Endothelial cell of umbilical vein (primary cell): ENCODE measurements at regions not wholly inside any gene's neighbourhood (a gene's known extent, or its start where the extent isn't known, plus 50 kb on each side); places are given as distances from the start of the nearest gene placed in this dataset.

Experiments
- BruUV-seq: library from RNA; stranded (reverse); fragments of 400-500 nt; replicated peaks from 2 replicates; lab custom pipeline; 2021; lab: Mats Ljungman, UMichigan
- CTCF ChIA-PET: fragments of 300-600, 350-600 bp; sonication (Branson Sonifier 250); formaldehyde crosslinking; loops from one replicate; lab custom pipeline; 2021; ENCODE audit warnings: antibody characterized with exemption, inconsistent platforms; lab: Charles Lee
- POLR2A ChIA-PET: fragments of 300-600, 350-600 bp; sonication (Branson Sonifier 250); formaldehyde crosslinking; loops from one replicate; lab custom pipeline; 2021; ENCODE audit warnings: antibody characterized with exemption, inconsistent platforms; lab: Charles Lee
- DNase-seq: peaks from one replicate; pipeline ENCODE4 v3.0.0-alpha.2; 2011; ENCODE audit warnings: low read depth, low spot score
- FAIRE-seq: peaks from 2 replicates; lab custom pipeline; 2011; peaks lifted over from hg19 to GRCh38; lab: Jason Lieb, UNC
- H2AFZ ChIP-seq: 2 replicates; pipeline ENCODE4 v1.6.0; 2012; ENCODE audit warnings: low read depth, low read length, control low read depth, inconsistent platforms
- H3K27ac ChIP-seq: 2 replicates; pipeline ENCODE4 v1.5.1; 2011; ENCODE audit warnings: low read depth, mild to moderate bottlenecking, control low read depth, low read length, moderate library complexity; ENCODE audit not compliant: insufficient read depth
- H3K27me3 ChIP-seq, 2 experiments: 2 replicates each; pipeline versions ENCODE4 v1.6.0 to v1.6.1; 2011; ENCODE audit warnings: low read length in 2 of 2, mixed read lengths in 1 of 2; ENCODE audit not compliant: control insufficient read depth in 2 of 2, insufficient read depth in 2 of 2
- H3K36me3 ChIP-seq, 2 experiments: 2 replicates in 1 of 2; 3 replicates in 1 of 2; pipeline ENCODE4 v1.5.1; 2011; ENCODE audit warnings: low read length in 2 of 2, mild to moderate bottlenecking in 1 of 2, moderate library complexity in 1 of 2; ENCODE audit not compliant: control insufficient read depth in 2 of 2, insufficient read depth in 2 of 2; ENCODE audit errors: extremely low read depth in 1 of 2
- H3K4me1 ChIP-seq: 3 replicates; pipeline ENCODE4 v1.5.1; 2011; ENCODE audit warnings: mild to moderate bottlenecking, low read length; ENCODE audit not compliant: control insufficient read depth, insufficient read depth; ENCODE audit errors: extremely low read depth
- H3K4me2 ChIP-seq: 2 replicates; pipeline ENCODE4 v1.6.1; 2011; ENCODE audit warnings: low read length, control low read depth, mixed read lengths; ENCODE audit not compliant: insufficient read depth
- H3K4me3 ChIP-seq, 3 experiments: fragments of 200-600 bp in 1 of 3; sonication (generic), shearing (Covaris generic) in 1 of 3; replicated peaks in 1 of 3; 2 replicates each; pipeline ENCODE4 v1.5.1; 2011 to 2016; ENCODE audit warnings: control low read depth in 3 of 3, low read length in 3 of 3, mild to moderate bottlenecking in 2 of 3, inconsistent platforms in 1 of 3, low read depth in 1 of 3, moderate library complexity in 1 of 3; ENCODE audit not compliant: insufficient read depth in 1 of 3
- H3K79me2 ChIP-seq: 2 replicates; pipeline ENCODE4 v1.6.0; 2012; ENCODE audit warnings: low read length, inconsistent platforms; ENCODE audit not compliant: control insufficient read depth, insufficient read depth
- H3K9ac ChIP-seq: replicated peaks from 2 replicates; pipeline ENCODE3; 2011; ENCODE audit warnings: low read length, control low read depth; ENCODE audit not compliant: insufficient read depth; ENCODE audit errors: extremely low read depth
- H3K9me1 ChIP-seq: replicated peaks from 3 replicates; pipeline ENCODE4 v1.6.0; 2011; ENCODE audit warnings: mild to moderate bottlenecking, low read length; ENCODE audit not compliant: control insufficient read depth, insufficient read depth; ENCODE audit errors: extremely low read depth
- H3K9me3 ChIP-seq: replicated peaks from 2 replicates; pipeline ENCODE4 v1.5.1; 2012; ENCODE audit warnings: low read length, inconsistent platforms; ENCODE audit not compliant: control insufficient read depth, insufficient read depth
- H4K20me1 ChIP-seq: replicated peaks from 2 replicates; pipeline ENCODE3; 2011; ENCODE audit warnings: mild to moderate bottlenecking, low read length; ENCODE audit not compliant: control insufficient read depth, insufficient read depth; ENCODE audit errors: extremely low read depth
- EZH2 ChIP-seq: IDR thresholded peaks from 2 replicates; pipeline ENCODE4 v1.6.1; 2012; ENCODE audit warnings: borderline replicate concordance, low read depth, mild to moderate bottlenecking, moderate library complexity, low read length, inconsistent platforms; ENCODE audit not compliant: severe bottlenecking
- FOS ChIP-seq: IDR thresholded peaks from 2 replicates; pipeline ENCODE4 v1.6.1; 2011; ENCODE audit warnings: mild to moderate bottlenecking, low read length, moderate library complexity, borderline replicate concordance; ENCODE audit not compliant: insufficient read depth
- GATA2 ChIP-seq: IDR thresholded peaks from 2 replicates; pipeline ENCODE4 v1.7.0; 2011; ENCODE audit warnings: low read depth, mild to moderate bottlenecking, moderate library complexity, mixed read lengths, low read length; ENCODE audit not compliant: insufficient read length, insufficient read depth
- JUN ChIP-seq: IDR thresholded peaks from 2 replicates; pipeline ENCODE4 v1.6.1; 2011; ENCODE audit warnings: borderline replicate concordance, low read depth; ENCODE audit not compliant: insufficient read length, insufficient read depth
- MAX ChIP-seq: IDR thresholded peaks from 2 replicates; pipeline ENCODE4 v1.6.1; 2011; ENCODE audit not compliant: insufficient read depth, insufficient read length
- MYC ChIP-seq: IDR thresholded peaks from one replicate; pipeline ENCODE4 v1.6.1; 2011; ENCODE audit warnings: mild to moderate bottlenecking, low read depth, low read length
- POLR2A ChIP-seq: IDR thresholded peaks from 2 replicates; pipeline ENCODE4 v1.6.1; 2012; ENCODE audit warnings: low read depth, mild to moderate bottlenecking, control low read depth, low read length
- POLR2AphosphoS5 ChIP-seq: IDR thresholded peaks from 2 replicates; pipeline ENCODE4 v1.6.1; 2012; ENCODE audit warnings: low read depth, mild to moderate bottlenecking, control low read depth, low read length, moderate library complexity; ENCODE audit not compliant: insufficient read depth
- dilution Hi-C: fragments of 300-500 bp; cut with MboI; formaldehyde crosslinking; loops from one replicate; pipeline ENCODE4 v1.15.0; 2019; ENCODE audit warnings: low sequenced_read_pairs; ENCODE audit not compliant: extremely low pct_ligation_motif_present
- intact Hi-C: fragments of 100-400 bp; cut with micrococcal nuclease; formaldehyde crosslinking; loops from one replicate; pipeline ENCODE4 v1.10.0; 2022
- TF ChIP-seq, protein P1 (sequence below), 2 donors: IDR thresholded peaks; 1 replicate in 1 of 2; 2 replicates in 1 of 2; pipeline ENCODE4 v1.5.1; 2011; ENCODE audit warnings: low read length in 2 of 2, mild to moderate bottlenecking in 2 of 2, moderate library complexity in 2 of 2, control low read depth in 1 of 2, inconsistent platforms in 1 of 2, low read depth in 1 of 2; ENCODE audit not compliant: insufficient read depth in 1 of 2; ENCODE audit errors: extremely low read depth in 1 of 2

DNA sequence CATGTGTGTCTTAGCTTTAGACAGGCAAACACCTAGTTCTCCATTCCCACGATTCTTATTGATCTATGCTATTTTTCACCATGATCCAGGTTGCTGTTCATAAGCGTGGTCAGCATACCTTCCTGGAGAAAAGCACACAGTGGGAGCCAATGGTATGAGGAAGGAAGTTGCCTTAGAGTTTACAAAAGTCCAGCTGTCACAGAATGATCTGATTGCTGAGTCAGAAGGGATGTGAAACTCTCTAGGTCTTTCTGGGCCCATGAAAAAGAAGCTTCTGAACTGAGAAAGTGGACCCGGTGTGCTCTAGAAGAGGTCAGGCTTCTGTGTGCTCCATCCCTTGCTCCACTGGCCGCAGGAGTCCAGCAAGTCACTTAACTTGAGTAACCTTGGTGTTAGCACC, 71.0 kb upstream of the CCL1 start:
- BruUV-seq = no TSS peak
- no peak overlapping the region for H3K4me3 ChIP-seq
- ChIA-PET POLR2A (no interaction called here), CTCF (interaction anchor here (0.8 to 2.2 kb wide), 3 partner anchors 10 to 34 kb away, joined by 3 to 12 read pairs (median 4); no protein-coding TSS in a partner anchor)
- H3K4me1 ChIP-seq = no peaks in the 10 kb centered on the region
- no peaks in the 10 kb centered on the region for H3K79me2 ChIP-seq
- H3K27ac ChIP-seq = no peak overlapping the region
- no peaks in the 10 kb centered on the region for H3K36me3 ChIP-seq
- H4K20me1 ChIP-seq = no peaks in the 10 kb centered on the region
- TF ChIP-seq POLR2AphosphoS5 = no peak
- TF ChIP-seq MYC = no peak
- no peak for TF ChIP-seq JUN
- no peak for FAIRE-seq
- dilution Hi-C loops = no loop called here
- peaks cover 0 to 6% of the 10 kb centered on the region in 2 experiments for H3K27me3 ChIP-seq
- H3K9me1 ChIP-seq = no peaks in the 10 kb centered on the region
- no peaks in the 10 kb centered on the region for H3K9me3 ChIP-seq
- DNase-seq = no peak
- H3K9ac ChIP-seq = no peak overlapping the region
- no peak overlapping the region for H3K4me2 ChIP-seq
- intact Hi-C loops = no loop called here
- H2AFZ ChIP-seq = no peak overlapping the region

GRCh38 chr17:34424814-34425491, 61.9 kb upstream of the CCL1 start:
- Histone ChIP-seq H3K9ac (no peak overlapping the region), H3K4me1 (no peaks in the 10 kb centered on the region), H4K20me1 (no peaks in the 10 kb centered on the region), H3K4me2 (no peak overlapping the region), H2AFZ (no peak overlapping the region), H3K27me3 (peaks cover 28 to 41% of the 10 kb centered on the region in 2 experiments), H3K36me3 (no peaks in the 10 kb centered on the region), H3K27ac (no peak overlapping the region), H3K4me3 (no peak overlapping the region), H3K79me2 (no peaks in the 10 kb centered on the region), H3K9me3 (no peaks in the 10 kb centered on the region), H3K9me1 (no peaks in the 10 kb centered on the region)
- no peak for FAIRE-seq
- TF ChIP-seq MAX (no peak), MYC (no peak), EZH2 (no peak), POLR2AphosphoS5 (no peak), JUN (no peak), POLR2A (no peak), FOS (no peak), GATA2 (no peak)
- TF ChIP-seq, protein P1, sequence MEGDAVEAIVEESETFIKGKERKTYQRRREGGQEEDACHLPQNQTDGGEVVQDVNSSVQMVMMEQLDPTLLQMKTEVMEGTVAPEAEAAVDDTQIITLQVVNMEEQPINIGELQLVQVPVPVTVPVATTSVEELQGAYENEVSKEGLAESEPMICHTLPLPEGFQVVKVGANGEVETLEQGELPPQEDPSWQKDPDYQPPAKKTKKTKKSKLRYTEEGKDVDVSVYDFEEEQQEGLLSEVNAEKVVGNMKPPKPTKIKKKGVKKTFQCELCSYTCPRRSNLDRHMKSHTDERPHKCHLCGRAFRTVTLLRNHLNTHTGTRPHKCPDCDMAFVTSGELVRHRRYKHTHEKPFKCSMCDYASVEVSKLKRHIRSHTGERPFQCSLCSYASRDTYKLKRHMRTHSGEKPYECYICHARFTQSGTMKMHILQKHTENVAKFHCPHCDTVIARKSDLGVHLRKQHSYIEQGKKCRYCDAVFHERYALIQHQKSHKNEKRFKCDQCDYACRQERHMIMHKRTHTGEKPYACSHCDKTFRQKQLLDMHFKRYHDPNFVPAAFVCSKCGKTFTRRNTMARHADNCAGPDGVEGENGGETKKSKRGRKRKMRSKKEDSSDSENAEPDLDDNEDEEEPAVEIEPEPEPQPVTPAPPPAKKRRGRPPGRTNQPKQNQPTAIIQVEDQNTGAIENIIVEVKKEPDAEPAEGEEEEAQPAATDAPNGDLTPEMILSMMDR (IDR thresholded peaks at IDR 0.05; ENCODE audit: extremely low read depth in 1 of 2, insufficient read depth in 1 of 2, low read depth in 1 of 2, low read length in 2 of 2) = no peak
- CTCF ChIA-PET = interaction anchor here (1.5 kb wide), 1 partner anchor 119 kb away, joined by 3 read pairs; no protein-coding TSS in a partner anchor
- DNase-seq = no peak
- BruUV-seq = no TSS peak
- intact Hi-C loops (no loop called here), dilution Hi-C loops (no loop called here)
- POLR2A ChIA-PET = no interaction called here
